SK-N-SH (cell line): ENCODE measurements at regions not wholly inside any gene's neighbourhood (a gene's known extent, or its start where the extent isn't known, plus 50 kb on each side); places are given as distances from the start of the nearest gene placed in this dataset.

Source experiments
- CTCF ChIA-PET: fragments of 300-600, 350-600 bp; formaldehyde crosslinking; extraction: SDS; loops from one replicate; lab custom pipeline; 2021; lab: Yijun Ruan, JAX
- POLR2A ChIA-PET: fragments of 350-600 bp; sonication (Branson Sonifier 250); formaldehyde crosslinking; extraction: SDS; loops from one replicate; lab custom pipeline; 2020; ENCODE audit warnings: antibody characterized with exemption, inconsistent platforms; lab: Yijun Ruan, JAX
- DNase-seq: peaks from one replicate; pipeline ENCODE4 v3.0.0; 2012
- H2AFZ ChIP-seq: fragments of 200-600 bp; sonication (generic); 2 replicates; pipeline ENCODE4 v1.8.1; 2016; ENCODE audit warnings: antibody characterized with exemption, mild to moderate bottlenecking, low read depth
- H3F3A ChIP-seq: fragments of 200-600 bp; sonication (generic); replicated peaks from 2 replicates; pipeline ENCODE3; 2016; ENCODE audit warnings: antibody characterized with exemption, mild to moderate bottlenecking; ENCODE audit not compliant: insufficient read depth
- H3K27ac ChIP-seq, 2 experiments: fragments of 200-500 bp in 1 of 2; fragments of 200-600 bp in 1 of 2; sonication (Bioruptor generic) in 1 of 2; sonication (generic), shearing (Covaris generic) in 1 of 2; 2 replicates each; pipeline versions ENCODE4 v1.5.1 to v1.6.1; 2014 to 2016; ENCODE audit warnings: low read depth in 2 of 2, inconsistent platforms in 1 of 2, low read length in 1 of 2, mild to moderate bottlenecking in 1 of 2, mixed read lengths in 1 of 2
- H3K27me3 ChIP-seq: fragments of 200-600 bp; sonication (generic), shearing (Covaris generic); 2 replicates; pipeline ENCODE4 v1.6.1; 2016; ENCODE audit warnings: mixed run types; ENCODE audit not compliant: insufficient read depth
- H3K36me3 ChIP-seq, 2 experiments: fragments of 200-500 bp in 1 of 2; fragments of 200-600 bp in 1 of 2; sonication (Bioruptor generic) in 1 of 2; sonication (generic) in 1 of 2; replicated peaks in 1 of 2; 2 replicates each; pipeline versions ENCODE3 to v1.5.1; 2014 to 2016; ENCODE audit warnings: low read length in 1 of 2, mild to moderate bottlenecking in 1 of 2; ENCODE audit not compliant: insufficient read depth in 2 of 2, control insufficient read depth in 1 of 2
- H3K4me1 ChIP-seq, 2 experiments: fragments of 200-500 bp in 1 of 2; fragments of 200-600 bp in 1 of 2; sonication (Bioruptor generic) in 1 of 2; sonication (generic), shearing (Covaris generic) in 1 of 2; 2 replicates each; pipeline versions ENCODE4 v1.5.1 to v1.6.1; 2014 to 2016; ENCODE audit warnings: low read depth in 1 of 2, low read length in 1 of 2, mixed run types in 1 of 2; ENCODE audit not compliant: insufficient read depth in 2 of 2, control insufficient read depth in 1 of 2
- H3K4me2 ChIP-seq: fragments of 200-600 bp; sonication (generic), shearing (Covaris generic); 2 replicates; pipeline ENCODE4 v1.6.1; 2017; ENCODE audit warnings: mixed run types
- H3K4me3 ChIP-seq, 2 experiments: fragments of 200-500 bp in 1 of 2; fragments of 200-600 bp in 1 of 2; sonication (Bioruptor generic) in 1 of 2; sonication (generic), shearing (Covaris generic) in 1 of 2; 2 replicates each; pipeline versions ENCODE4 v1.5.1 to v1.8.1; 2014 to 2016; ENCODE audit warnings: low read depth in 2 of 2, inconsistent platforms in 1 of 2, low read length in 1 of 2, mild to moderate bottlenecking in 1 of 2, mixed read lengths in 1 of 2, moderate library complexity in 1 of 2
- H3K79me2 ChIP-seq: fragments of 200-600 bp; sonication (generic); 2 replicates; pipeline ENCODE4 v1.8.1; 2017; ENCODE audit warnings: mild to moderate bottlenecking; ENCODE audit not compliant: insufficient read depth
- H3K9ac ChIP-seq: fragments of 200-600 bp; sonication (generic); 2 replicates; pipeline ENCODE4 v1.6.1; 2017; ENCODE audit warnings: mixed run types
- H3K9me2 ChIP-seq: fragments of 200-600 bp; sonication (generic); 2 replicates; pipeline ENCODE4 v1.6.1; 2017; ENCODE audit warnings: mixed run types
- H3K9me3 ChIP-seq: fragments of 200-600 bp; sonication (generic); 2 replicates; pipeline ENCODE4 v1.6.1; 2017; ENCODE audit warnings: mixed run types, mild to moderate bottlenecking, moderate library complexity
- H4K20me1 ChIP-seq: fragments of 200-600 bp; sonication (generic); 2 replicates; pipeline ENCODE4 v1.6.1; 2017; ENCODE audit warnings: mild to moderate bottlenecking, mixed run types; ENCODE audit not compliant: insufficient read depth
- CHD2 ChIP-seq: fragments of 150-350 bp; IDR thresholded peaks from 2 replicates; pipeline ENCODE4 v1.6.1; 2018; ENCODE audit warnings: low read length; ENCODE audit not compliant: partially characterized antibody
- ELF1 ChIP-seq: IDR thresholded peaks from 2 replicates; pipeline ENCODE4 v1.4.0; 2012
- EZH2phosphoT487 ChIP-seq: fragments of 200-600 bp; sonication (generic); IDR thresholded peaks from 2 replicates; pipeline ENCODE4 v1.6.1; 2017; ENCODE audit warnings: low read depth, mixed run types, mild to moderate bottlenecking, antibody characterized with exemption, moderate library complexity, borderline replicate concordance
- FOSL2 ChIP-seq: IDR thresholded peaks from 2 replicates; pipeline ENCODE4 v1.4.0; 2012; ENCODE audit warnings: low read depth, mild to moderate bottlenecking, moderate library complexity, borderline replicate concordance
- GABPA ChIP-seq: IDR thresholded peaks from 2 replicates; pipeline ENCODE4 v1.4.0; 2012; ENCODE audit warnings: low read depth, mild to moderate bottlenecking
- MAX ChIP-seq: IDR thresholded peaks from 2 replicates; pipeline ENCODE4 v1.4.0; 2012; ENCODE audit warnings: low read depth
- MEF2A ChIP-seq: IDR thresholded peaks from 2 replicates; pipeline ENCODE4 v1.4.0; 2012; ENCODE audit warnings: low read depth, borderline replicate concordance
- MXI1 ChIP-seq: IDR thresholded peaks from 2 replicates; pipeline ENCODE4 v1.6.1; 2012; ENCODE audit warnings: mild to moderate bottlenecking, low read depth, low read length, improper control_type of control experiment
- POLR2AphosphoS5 ChIP-seq: IDR thresholded peaks from 2 replicates; pipeline ENCODE4 v1.6.1; 2012; ENCODE audit warnings: low read depth, low read length
- REST ChIP-seq: IDR thresholded peaks from 2 replicates; pipeline ENCODE4 v1.6.1; 2012; ENCODE audit warnings: mild to moderate bottlenecking, low read depth, low read length, moderate library complexity
- RXRA ChIP-seq: IDR thresholded peaks from 2 replicates; pipeline ENCODE4 v1.4.0; 2012; ENCODE audit warnings: low read depth, mild to moderate bottlenecking, borderline replicate concordance
- SIN3A ChIP-seq: IDR thresholded peaks from 2 replicates; pipeline ENCODE4 v1.6.1; 2012; ENCODE audit warnings: low read depth, mild to moderate bottlenecking, low read length, moderate library complexity, borderline replicate concordance
- SMC3 ChIP-seq: IDR thresholded peaks from 2 replicates; pipeline ENCODE4 v1.6.1; 2012; ENCODE audit warnings: low read depth, low read length, improper control_type of control experiment
- USF1 ChIP-seq: IDR thresholded peaks from 2 replicates; pipeline ENCODE4 v1.4.0; 2012; ENCODE audit warnings: low read depth, borderline replicate concordance
- WGBS: methylation state at CpG from one replicate; pipeline ENCODE4 v1.1.6; 2017; ENCODE audit warnings: low lambda C conversion rate; 5-methylcytosine and 5-hydroxymethylcytosine counted together

- Histone ChIP-seq H3K9me3 (no peaks in the 10 kb centered on the region), H2AFZ (no peak overlapping the region), H3K9me2 (no peaks in the 10 kb centered on the region)
Observed at GRCh38 chrX:69323786-69324720, 158.8 kb upstream of the PJA1 start.

GRCh38 chrX:69321789-69322188 is 156.5 kb upstream of the PJA1 start:
- peak; percentile 1 for DNase-seq
- Histone ChIP-seq H3F3A (no peaks in the 10 kb centered on the region), H3K4me1 (no peaks in the 10 kb centered on the region), H3K27ac (no peak overlapping the region), H3K9me2 (no peaks in the 10 kb centered on the region), H3K4me2 (no peak overlapping the region), H4K20me1 (no peaks in the 10 kb centered on the region), H3K4me3 (no peak overlapping the region), H2AFZ (no peak overlapping the region), H3K9ac (no peak overlapping the region), H3K79me2 (no peaks in the 10 kb centered on the region), H3K36me3 (no peaks in the 10 kb centered on the region), H3K27me3 (peaks cover 6% of the 10 kb centered on the region; the same call in 1 of the 2 replicates), H3K9me3 (no peaks in the 10 kb centered on the region)
- WGBS: 26% methylated on average over 3 of the region's 3 CpGs
- CTCF ChIA-PET: interaction anchor here (1.0 kb wide), 1 partner anchor 15 kb away, joined by 3 read pairs; no protein-coding TSS in a partner anchor
- POLR2A ChIA-PET: no interaction called here
- TF ChIP-seq CHD2: no peak
- no peak for TF ChIP-seq MAX
- TF ChIP-seq FOSL2: no peak

More at GRCh38 chrX:69323786-69324720, 158.8 kb upstream of the PJA1 start:
- Histone ChIP-seq H3K4me3 (no peak overlapping the region), H3K36me3 (no peaks in the 10 kb centered on the region), H3K4me1 (no peaks in the 10 kb centered on the region), H4K20me1 (no peaks in the 10 kb centered on the region), H3K27me3 (0 out of 2 replicates have a peak, but pooled peaks cover 6% of the 10 kb centered on the region), H3F3A (no peaks in the 10 kb centered on the region), H3K79me2 (no peaks in the 10 kb centered on the region), H3K9ac (no peak overlapping the region), H3K4me2 (no peak overlapping the region), H3K27ac (no peak overlapping the region)
- ChIA-PET CTCF (no interaction called here), POLR2A (no interaction called here)
- DNase-seq: peak; percentile 3
- WGBS: 19% methylated on average over 6 of the region's 9 CpGs
- no peak for TF ChIP-seq SMC3
- no peak for TF ChIP-seq RXRA
- TF ChIP-seq MAX: no peak
- TF ChIP-seq SIN3A: no peak
- no peak for TF ChIP-seq ELF1

- Histone ChIP-seq H3K9me3 (no peaks in the 10 kb centered on the region), H3K27ac (no peak overlapping the region), H3K4me2 (no peak overlapping the region), H3K27me3 (peaks cover 11% of the 10 kb centered on the region; the same call in 1 of the 2 replicates), H3K79me2 (no peaks in the 10 kb centered on the region), H4K20me1 (no peaks in the 10 kb centered on the region), H3K4me1 (no peaks in the 10 kb centered on the region), H3F3A (no peaks in the 10 kb centered on the region), H3K9ac (no peak overlapping the region), H2AFZ (no peak overlapping the region), H3K4me3 (no peak overlapping the region), H3K36me3 (no peaks in the 10 kb centered on the region), H3K9me2 (no peaks in the 10 kb centered on the region)
- WGBS: 8% methylated on average over 5 of the region's 5 CpGs
- POLR2A ChIA-PET: no interaction called here
- CTCF ChIA-PET: no interaction called here
- DNase-seq: peak; percentile 2
- TF ChIP-seq MXI1 (no peak), MEF2A (no peak), FOSL2 (no peak), REST (no peak), SMC3 (no peak), RXRA (no peak), SIN3A (no peak), GABPA (no peak), EZH2phosphoT487 (no peak), POLR2AphosphoS5 (no peak), USF1 (no peak)
Observed at GRCh38 chrX:69321006-69321655, 155.9 kb upstream of the PJA1 start.
